ENCODE measurements at regions not wholly inside any gene's neighbourhood (a gene's known extent, or its start where the extent isn't known, plus 50 kb on each side); places are given as distances from the start of the nearest gene placed in this dataset.

DNA sequence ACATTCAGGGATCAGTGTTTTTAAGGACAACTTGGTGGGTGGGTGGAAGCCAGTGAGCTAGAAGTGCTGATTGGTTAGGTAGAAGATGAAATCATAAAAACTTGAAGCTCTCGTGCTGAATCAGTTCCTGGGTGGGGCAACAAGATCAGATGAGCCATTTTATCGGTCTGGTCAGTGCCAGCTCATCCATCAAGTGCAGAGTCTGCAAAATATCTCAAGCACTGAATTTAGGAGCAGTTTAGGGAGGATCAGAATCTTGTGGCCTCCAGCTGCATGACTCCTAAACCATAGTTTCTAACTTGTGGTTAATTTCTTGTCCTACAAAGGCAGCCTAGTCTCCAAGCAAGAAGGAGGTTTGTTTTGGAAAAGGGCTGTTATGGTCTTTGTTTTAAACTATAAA, 166.4 kb downstream of the FAM170A start:
- TF ChIP-seq, protein P1, sequence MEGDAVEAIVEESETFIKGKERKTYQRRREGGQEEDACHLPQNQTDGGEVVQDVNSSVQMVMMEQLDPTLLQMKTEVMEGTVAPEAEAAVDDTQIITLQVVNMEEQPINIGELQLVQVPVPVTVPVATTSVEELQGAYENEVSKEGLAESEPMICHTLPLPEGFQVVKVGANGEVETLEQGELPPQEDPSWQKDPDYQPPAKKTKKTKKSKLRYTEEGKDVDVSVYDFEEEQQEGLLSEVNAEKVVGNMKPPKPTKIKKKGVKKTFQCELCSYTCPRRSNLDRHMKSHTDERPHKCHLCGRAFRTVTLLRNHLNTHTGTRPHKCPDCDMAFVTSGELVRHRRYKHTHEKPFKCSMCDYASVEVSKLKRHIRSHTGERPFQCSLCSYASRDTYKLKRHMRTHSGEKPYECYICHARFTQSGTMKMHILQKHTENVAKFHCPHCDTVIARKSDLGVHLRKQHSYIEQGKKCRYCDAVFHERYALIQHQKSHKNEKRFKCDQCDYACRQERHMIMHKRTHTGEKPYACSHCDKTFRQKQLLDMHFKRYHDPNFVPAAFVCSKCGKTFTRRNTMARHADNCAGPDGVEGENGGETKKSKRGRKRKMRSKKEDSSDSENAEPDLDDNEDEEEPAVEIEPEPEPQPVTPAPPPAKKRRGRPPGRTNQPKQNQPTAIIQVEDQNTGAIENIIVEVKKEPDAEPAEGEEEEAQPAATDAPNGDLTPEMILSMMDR (IDR thresholded peaks at IDR 0.05) = no peak
- no peak for TF ChIP-seq POLR2A (IDR thresholded peaks at IDR 0.05)
